ENCODE measurements at regions not wholly inside any gene's neighbourhood (a gene's known extent, or its start where the extent isn't known, plus 50 kb on each side); places are given as distances from the start of the nearest gene placed in this dataset.

GRCh38 chr1:175845985-175846384 lies 102.6 kb upstream of the TNR start:
- Mint-ChIP-seq H3K36me3 (ENCODE audit: low read depth) (no peaks in the 10 kb centered on the region), H3K27ac (no peak overlapping the region), H3K4me1 (ENCODE audit: low read depth) (no peaks in the 10 kb centered on the region), H3K4me3 (no peak overlapping the region), H3K9me3 (no peaks in the 10 kb centered on the region), H3K27me3 (ENCODE audit: insufficient read depth) (peaks cover 5% of the 10 kb centered on the region; the same call in 1 of the 2 replicates)
- TF ChIP-seq CTCF (IDR thresholded peaks at IDR 0.05): no peak
- no peak for DNase-seq

GRCh38 chr1:175845338-175845737 lies 101.9 kb upstream of the TNR start:
- H3K4me3 Mint-ChIP-seq: no peak overlapping the region
- no peaks in the 10 kb centered on the region for H3K36me3 Mint-ChIP-seq (ENCODE audit: low read depth)
- no peak overlapping the region for H3K27ac Mint-ChIP-seq
- H3K4me1 Mint-ChIP-seq (ENCODE audit: low read depth): no peaks in the 10 kb centered on the region
- no peak for TF ChIP-seq CTCF (IDR thresholded peaks at IDR 0.05)
- no peak for DNase-seq
- no peaks in the 10 kb centered on the region for H3K9me3 Mint-ChIP-seq
- peaks cover 5% of the 10 kb centered on the region; the same call in 1 of the 2 replicates for H3K27me3 Mint-ChIP-seq (ENCODE audit: insufficient read depth)

GRCh38 chr1:175844877-175845276 lies 101.5 kb upstream of the TNR start:
- peaks cover 5% of the 10 kb centered on the region; the same call in 1 of the 2 replicates for H3K27me3 Mint-ChIP-seq (ENCODE audit: insufficient read depth)

GRCh38 chr1:175842550-175842949 lies 99.2 kb upstream of the TNR start:
- no peaks in the 10 kb centered on the region for H3K9me3 Mint-ChIP-seq

More at GRCh38 chr1:175844877-175845276, 101.5 kb upstream of the TNR start:
- Mint-ChIP-seq H3K4me1 (ENCODE audit: low read depth) (no peaks in the 10 kb centered on the region; the same call in 1 of the 2 replicates), H3K36me3 (ENCODE audit: low read depth) (no peaks in the 10 kb centered on the region), H3K4me3 (no peak overlapping the region), H3K9me3 (no peaks in the 10 kb centered on the region), H3K27ac (no peak overlapping the region)
- DNase-seq: no peak
- no peak for TF ChIP-seq CTCF (IDR thresholded peaks at IDR 0.05)

GRCh38 chr1:175841738-175842187 lies 98.4 kb upstream of the TNR start:
- H3K4me1 Mint-ChIP-seq (ENCODE audit: low read depth): no peaks in the 10 kb centered on the region; the same call in 1 of the 2 replicates
- no peaks in the 10 kb centered on the region for H3K36me3 Mint-ChIP-seq (ENCODE audit: low read depth)
- TF ChIP-seq CTCF (IDR thresholded peaks at IDR 0.05): no peak
- H3K27me3 Mint-ChIP-seq (ENCODE audit: insufficient read depth): peaks cover 5% of the 10 kb centered on the region; the same call in 1 of the 2 replicates
- no peak overlapping the region for H3K4me3 Mint-ChIP-seq
- DNase-seq: no peak
- no peak overlapping the region for H3K27ac Mint-ChIP-seq
- H3K9me3 Mint-ChIP-seq: no peaks in the 10 kb centered on the region

More at GRCh38 chr1:175842550-175842949, 99.2 kb upstream of the TNR start:
- Mint-ChIP-seq H3K4me1 (ENCODE audit: low read depth) (no peaks in the 10 kb centered on the region; the same call in 1 of the 2 replicates), H3K4me3 (no peak overlapping the region), H3K27me3 (ENCODE audit: insufficient read depth) (peaks cover 5% of the 10 kb centered on the region; the same call in 1 of the 2 replicates), H3K36me3 (ENCODE audit: low read depth) (no peaks in the 10 kb centered on the region), H3K27ac (no peak overlapping the region)
- TF ChIP-seq CTCF (IDR thresholded peaks at IDR 0.05): no peak
- no peak for DNase-seq
